Body of pancreas (tissue), 4 donors: ENCODE measurements at regions not wholly inside any gene's neighbourhood (a gene's known extent, or its start where the extent isn't known, plus 50 kb on each side); places are given as distances from the start of the nearest gene placed in this dataset.

ENCODE experiments used
- ATAC-seq: fragments of 150-250 bp; one replicate; pipeline ENCODE4 v1.9.1; 2016
- DNase-seq, 4 donors: peaks; one replicate each; pipeline ENCODE4 v3.0.0-alpha.2; 2019
- H3K27ac ChIP-seq, 4 donors: fragments of 200-600 bp; sonication (generic); 1 replicate in 3 of 4; 2 replicates in 1 of 4; pipeline versions ENCODE4 v1.5.1 to v1.6.1; 2016 to 2019; ENCODE audit warnings: mild to moderate bottlenecking in 1 of 4, mixed read lengths in 1 of 4, moderate library complexity in 1 of 4
- H3K27me3 ChIP-seq, 2 donors: fragments of 200-600 bp; sonication (generic); one replicate each; pipeline ENCODE4 v1.6.0; 2016; ENCODE audit warnings: mild to moderate bottlenecking in 1 of 2
- H3K36me3 ChIP-seq, 2 donors: fragments of 200-600 bp; sonication (generic); replicated peaks in 1 of 2; 2 replicates each; pipeline ENCODE4 v1.5.1; 2016; ENCODE audit warnings: low read depth in 2 of 2; ENCODE audit not compliant: insufficient read depth in 1 of 2
- H3K4me1 ChIP-seq: fragments of 200-600 bp; sonication (generic); one replicate; pipeline ENCODE4 v1.6.0; 2016
- H3K4me3 ChIP-seq, 2 donors: fragments of 200-600 bp; sonication (generic); 1 replicate in 1 of 2; 2 replicates in 1 of 2; pipeline ENCODE4 v1.5.1; 2016 to 2019
- H3K9me3 ChIP-seq, 3 donors: fragments of 200-600 bp; sonication (generic); 1 replicate in 2 of 3; 2 replicates in 1 of 3; pipeline ENCODE4 v1.5.1; 2016
- CTCF ChIP-seq, 7 experiments: fragments of 450-650 bp in 4 of 7; fragments of 200-600 bp in 3 of 7; sonication (generic) in 3 of 7; IDR thresholded peaks; one replicate each; pipeline ENCODE4 v1.5.1; 2016 to 2019; ENCODE audit warnings: antibody characterized with exemption in 7 of 7
- POLR2A ChIP-seq, 3 donors: fragments of 450-650 bp; IDR thresholded peaks; one replicate each; pipeline ENCODE4 v1.6.1; 2016; ENCODE audit warnings: antibody characterized with exemption in 3 of 3, mild to moderate bottlenecking in 2 of 3
- WGBS, 2 donors: methylation state at CpG; one replicate each; pipeline ENCODE4 v1.1.5; 2017; 5-methylcytosine and 5-hydroxymethylcytosine counted together
- intact Hi-C: fragments of 100-400 bp; cut with DNase I; formaldehyde crosslinking; loops from one replicate; pipeline ENCODE4 v1.15.1; 2023

GRCh38 chr6:11853678-11854407 is 75.2 kb upstream of the ADTRP start:
- intact Hi-C loops = no loop called here
- ATAC-seq (peak; percentile 33), DNase-seq (no peak)
- no peaks in the 10 kb centered on the region for H3K27me3 ChIP-seq
- H3K27ac ChIP-seq = peak overlapping the region in 1 of 4 donors; percentile 29
- no peaks in the 10 kb centered on the region for H3K9me3 ChIP-seq
- 12 to 16% methylated on average over 3 of the region's 3 CpGs for WGBS, 2 donors
- H3K4me1 ChIP-seq = peaks cover 31% of the 10 kb centered on the region
- TF ChIP-seq POLR2A (IDR thresholded peaks at IDR 0.05) (no peak), CTCF (IDR thresholded peaks at IDR 0.05) (no peak)
- H3K36me3 ChIP-seq = no peaks in the 10 kb centered on the region
- H3K4me3 ChIP-seq = no peak overlapping the region

DNA sequence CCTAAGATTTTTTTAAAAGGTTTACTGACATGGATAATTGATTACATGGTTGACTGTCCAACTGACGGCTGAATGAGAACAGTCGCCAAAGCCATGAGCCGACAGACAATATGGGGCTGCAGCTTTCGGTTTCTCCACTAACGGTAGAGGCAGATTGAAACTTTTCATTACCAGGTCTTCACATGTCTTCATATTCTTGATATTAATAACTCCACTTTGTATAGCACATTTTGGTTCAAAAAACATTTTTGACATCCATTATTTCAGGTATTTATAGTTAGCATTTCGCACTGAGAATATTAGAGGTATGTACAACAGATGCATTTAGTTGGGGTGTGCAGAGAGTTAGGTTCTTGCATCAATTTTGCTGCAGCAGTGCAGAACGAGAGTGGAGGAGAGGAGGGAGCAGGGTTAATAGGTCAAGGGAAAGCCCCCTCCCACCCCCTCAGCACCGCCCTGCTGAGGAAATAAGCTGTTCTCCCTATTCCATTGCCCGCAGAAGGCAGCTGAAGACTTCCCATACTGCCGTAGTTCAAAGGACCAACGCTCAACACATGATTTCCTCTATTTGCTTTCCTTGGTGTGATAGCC is 73.6 kb upstream of the ADTRP start:
- Histone ChIP-seq H3K27ac (no peak overlapping the region), H3K36me3 (no peaks in the 10 kb centered on the region), H3K9me3 (no peaks in the 10 kb centered on the region), H3K4me3 (no peak overlapping the region), H3K4me1 (peaks cover 31% of the 10 kb centered on the region), H3K27me3 (no peaks in the 10 kb centered on the region)
- intact Hi-C loops = no loop called here
- DNase-seq (no peak), ATAC-seq (no peak)
- TF ChIP-seq CTCF (IDR thresholded peaks at IDR 0.05) = no peak
- no peak for TF ChIP-seq POLR2A (IDR thresholded peaks at IDR 0.05)
- 73% methylated on average over 11 of the region's 11 CpGs for WGBS, 2 donors

GRCh38 chr6:11851387-11851786 is 72.8 kb upstream of the ADTRP start:
- Histone ChIP-seq H3K36me3 (no peaks in the 10 kb centered on the region), H3K9me3 (no peaks in the 10 kb centered on the region), H3K27me3 (no peaks in the 10 kb centered on the region), H3K27ac (no peak overlapping the region), H3K4me1 (peaks cover 34% of the 10 kb centered on the region), H3K4me3 (no peak overlapping the region)
- DNase-seq (no peak), ATAC-seq (no peak)
- TF ChIP-seq CTCF (IDR thresholded peaks at IDR 0.05) = no peak
- WGBS, 2 donors = 98 to 100% methylated on average over 4 of the region's 4 CpGs
- intact Hi-C loops = no loop called here

- Histone ChIP-seq H3K27ac (no peak overlapping the region), H3K4me1 (peaks cover 32% of the 10 kb centered on the region), H3K4me3 (no peak overlapping the region), H3K9me3 (no peaks in the 10 kb centered on the region), H3K27me3 (no peaks in the 10 kb centered on the region), H3K36me3 (no peaks in the 10 kb centered on the region)
- no peak for TF ChIP-seq CTCF (IDR thresholded peaks at IDR 0.05)
- TF ChIP-seq POLR2A (IDR thresholded peaks at IDR 0.05) = no peak
- WGBS, 2 donors = 14 to 23% methylated on average over 2 of the region's 2 CpGs
- ATAC-seq (no peak), DNase-seq (peak in 3 of 4 donors; percentile 32 to 39 (median 38))
- intact Hi-C loops = no loop called here
These were observed 70.5 kb upstream of the ADTRP start for GRCh38 chr6:11848852-11849731.
